ENCODE measurements at regions not wholly inside any gene's neighbourhood (a gene's known extent, or its start where the extent isn't known, plus 50 kb on each side); places are given as distances from the start of the nearest gene placed in this dataset.

DNA sequence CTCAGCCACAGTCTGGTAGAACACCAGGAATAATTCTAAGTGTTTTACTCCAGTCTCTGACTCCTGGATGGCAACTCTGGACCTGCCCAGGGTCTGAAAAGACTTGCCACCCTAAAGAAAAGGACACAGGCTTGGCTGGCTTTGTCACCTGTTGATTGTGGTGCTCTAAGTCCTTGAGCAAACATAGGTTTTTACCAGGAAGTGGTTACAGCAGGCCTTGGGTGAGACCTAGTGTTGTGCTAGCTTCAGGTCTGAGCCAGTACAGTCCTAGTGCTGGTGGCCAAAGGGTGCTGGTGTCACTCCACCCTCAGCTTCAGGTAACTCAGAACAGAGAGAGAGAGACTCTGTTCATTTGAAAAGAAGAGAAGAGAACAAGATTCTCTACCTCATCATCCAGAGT, 1239.4 kb upstream of the CRIM1 start:
- TF ChIP-seq CTCF (IDR thresholded peaks at IDR 0.05; ENCODE audit: low read depth, low read length) (no peak), MAX (IDR thresholded peaks at IDR 0.05; ENCODE audit: low read depth, low read length) (no peak)
